CD14-positive monocyte (primary cell): ENCODE measurements at regions not wholly inside any gene's neighbourhood (a gene's known extent, or its start where the extent isn't known, plus 50 kb on each side); places are given as distances from the start of the nearest gene placed in this dataset.

ENCODE experiments used
- DNase-seq, 3 donors: peaks; one replicate each; pipeline ENCODE4 v3.0.0-alpha.2; 2011 to 2022
- H2AFZ ChIP-seq: 2 replicates; pipeline ENCODE4 v1.6.0; 2012; ENCODE audit warnings: mild to moderate bottlenecking, low read depth, low read length, inconsistent platforms; ENCODE audit not compliant: insufficient read depth, poor library complexity, severe bottlenecking
- H3K27ac ChIP-seq, 2 donors: 1 replicate in 1 of 2; 2 replicates in 1 of 2; pipeline ENCODE4 v1.5.1; 2012 to 2013; ENCODE audit warnings: low read length in 2 of 2, control low read depth in 1 of 2, inconsistent platforms in 1 of 2, low read depth in 1 of 2, mild to moderate bottlenecking in 1 of 2
- H3K27me3 ChIP-seq, 2 donors: one replicate each; pipeline versions ENCODE4 v1.6.0 to v1.6.1; 2011 to 2013; ENCODE audit warnings: low read length in 2 of 2; ENCODE audit not compliant: control insufficient read depth in 2 of 2, insufficient read depth in 2 of 2
- H3K36me3 ChIP-seq, 2 donors: replicated peaks in 1 of 2; 1 replicate in 1 of 2; 2 replicates in 1 of 2; pipeline versions ENCODE4 v1.5.1 to v1.6.1; 2012 to 2013; ENCODE audit warnings: low read length in 2 of 2, control low read depth in 1 of 2, inconsistent platforms in 1 of 2, mild to moderate bottlenecking in 1 of 2; ENCODE audit not compliant: insufficient read depth in 2 of 2, control insufficient read depth in 1 of 2
- H3K4me1 ChIP-seq, 2 donors: 1 replicate in 1 of 2; 2 replicates in 1 of 2; pipeline versions ENCODE4 v1.5.1 to v1.6.1; 2012 to 2013; ENCODE audit warnings: low read length in 2 of 2, control low read depth in 1 of 2, inconsistent platforms in 1 of 2, mild to moderate bottlenecking in 1 of 2, moderate library complexity in 1 of 2; ENCODE audit not compliant: insufficient read depth in 2 of 2, control insufficient read depth in 1 of 2
- H3K4me2 ChIP-seq: replicated peaks from 2 replicates; pipeline ENCODE3; 2012; ENCODE audit warnings: low read length, moderate library complexity, mild to moderate bottlenecking; ENCODE audit not compliant: poor library complexity, severe bottlenecking; ENCODE audit errors: extremely low read depth
- H3K4me3 ChIP-seq, 3 experiments: fragments of 200-600 bp in 1 of 3; sonication (generic) in 1 of 3; replicated peaks in 1 of 3; 1 replicate in 2 of 3; 2 replicates in 1 of 3; pipeline ENCODE4 v1.5.1; 2011 to 2013; ENCODE audit warnings: low read length in 3 of 3, mild to moderate bottlenecking in 3 of 3, control low read depth in 2 of 3, low read depth in 2 of 3, inconsistent platforms in 1 of 3, moderate library complexity in 1 of 3
- H3K79me2 ChIP-seq: 2 replicates; pipeline ENCODE4 v1.6.0; 2012; ENCODE audit warnings: mild to moderate bottlenecking, control low read depth, inconsistent platforms, low read length, moderate library complexity; ENCODE audit not compliant: insufficient read depth
- H3K9ac ChIP-seq: 2 replicates; pipeline ENCODE4 v1.6.0; 2017; ENCODE audit warnings: low read length, mild to moderate bottlenecking; ENCODE audit not compliant: insufficient read depth, poor library complexity, severe bottlenecking
- H3K9me3 ChIP-seq, 2 donors: replicated peaks in 1 of 2; 1 replicate in 1 of 2; 2 replicates in 1 of 2; pipeline versions ENCODE4 v1.5.1 to v1.6.1; 2012 to 2013; ENCODE audit warnings: low read length in 2 of 2, control low read depth in 1 of 2; ENCODE audit not compliant: control insufficient read depth in 1 of 2, insufficient read depth in 1 of 2
- H4K20me1 ChIP-seq: 2 replicates; pipeline ENCODE4 v1.6.0; 2012; ENCODE audit warnings: mild to moderate bottlenecking, low read length, control low read depth, moderate library complexity; ENCODE audit not compliant: insufficient read depth
- H3K27ac Mint-ChIP-seq, 7 donors: one replicate each; pipeline ENCODE4 v1.8.0; 2020; ENCODE audit warnings: mild to moderate bottlenecking in 7 of 7, mixed read lengths in 7 of 7, moderate library complexity in 6 of 7, inconsistent platforms in 2 of 7
- H3K27me3 Mint-ChIP-seq, 3 donors: one replicate each; pipeline ENCODE4 v1.8.0; 2021 to 2022; ENCODE audit warnings: low read depth in 3 of 3, mild to moderate bottlenecking in 3 of 3, mixed read lengths in 3 of 3, moderate library complexity in 3 of 3, inconsistent platforms in 1 of 3
- H3K36me3 Mint-ChIP-seq, 2 donors: one replicate each; pipeline ENCODE4 v1.8.0; 2020; ENCODE audit warnings: mixed read lengths in 2 of 2, inconsistent platforms in 1 of 2, mild to moderate bottlenecking in 1 of 2
- H3K4me1 Mint-ChIP-seq: one replicate; pipeline ENCODE4 v1.8.0; 2020; ENCODE audit warnings: mild to moderate bottlenecking, mixed read lengths
- H3K4me3 Mint-ChIP-seq, 2 donors: one replicate each; pipeline ENCODE4 v1.8.0; 2020; ENCODE audit warnings: mild to moderate bottlenecking in 2 of 2, mixed read lengths in 2 of 2, moderate library complexity in 1 of 2
- H3K9me3 Mint-ChIP-seq, 7 donors: one replicate each; pipeline ENCODE4 v1.8.0; 2020 to 2022; ENCODE audit warnings: mixed read lengths in 7 of 7, mild to moderate bottlenecking in 6 of 7, moderate library complexity in 6 of 7, inconsistent platforms in 2 of 7
- CTCF ChIP-seq: fragments of 200-600 bp; IDR thresholded peaks from one replicate; pipeline ENCODE4 v1.8.0; 2022; ENCODE audit warnings: antibody characterized with exemption, mild to moderate bottlenecking
- WGBS: methylation state at CpG from one replicate; pipeline ENCODE4 v1.1.5; 2013; ENCODE audit warnings: missing lambda C conversion rate; ENCODE audit not compliant: insufficient coverage; 5-methylcytosine and 5-hydroxymethylcytosine counted together
- intact Hi-C, 2 donors: fragments of 100-400 bp; cut with micrococcal nuclease; formaldehyde crosslinking; loops; one replicate each; pipeline versions ENCODE4 v1.15.0 to v1.15.1; 2023

GRCh38 chr13:18960637-18961227, 220.9 kb downstream of the TUBA3C start:
- no peak overlapping the region for H3K9ac ChIP-seq
- no peaks in the 10 kb centered on the region for H3K4me1 ChIP-seq
- peaks cover 80 to 89% of the 10 kb centered on the region in 2 donors for H3K9me3 ChIP-seq
- H3K36me3 Mint-ChIP-seq: no peaks in the 10 kb centered on the region
- peaks cover 23 to 76% (median 61%) of the 10 kb centered on the region in 7 donors for H3K9me3 Mint-ChIP-seq
- no peak overlapping the region for H3K27ac ChIP-seq
- no peaks in the 10 kb centered on the region for H3K36me3 ChIP-seq
- DNase-seq: no peak
- H3K27me3 ChIP-seq: no peaks in the 10 kb centered on the region
- H2AFZ ChIP-seq: no peak overlapping the region
- H3K27me3 Mint-ChIP-seq: peaks cover 0 to 4% (median 1%) of the 10 kb centered on the region in 3 donors
- H3K79me2 ChIP-seq: no peaks in the 10 kb centered on the region
- no peak overlapping the region for H3K4me3 Mint-ChIP-seq
- H4K20me1 ChIP-seq: no peaks in the 10 kb centered on the region
- H3K4me1 Mint-ChIP-seq: no peaks in the 10 kb centered on the region
- intact Hi-C loops: no loop called here
- H3K27ac Mint-ChIP-seq: no peak overlapping the region
- WGBS: 66% methylated on average over 5 of the region's 5 CpGs
- TF ChIP-seq CTCF: no peak
- no peak overlapping the region for H3K4me3 ChIP-seq
- no peak overlapping the region for H3K4me2 ChIP-seq

GRCh38 chr13:18959996-18960395, 221.6 kb downstream of the TUBA3C start:
- no peak for DNase-seq
- H3K4me2 ChIP-seq: no peak overlapping the region
- H3K27ac ChIP-seq: no peak overlapping the region
- H3K27me3 Mint-ChIP-seq: peaks cover 0 to 3% (median 1%) of the 10 kb centered on the region in 3 donors
- TF ChIP-seq CTCF: no peak
- intact Hi-C loops: no loop called here
- no peaks in the 10 kb centered on the region for H3K79me2 ChIP-seq
- H3K4me3 ChIP-seq: no peak overlapping the region
- whole genome bisulfite sequencing: 91% methylated on average over 6 of the region's 6 CpGs
- H3K4me1 ChIP-seq: no peaks in the 10 kb centered on the region
- H3K9me3 Mint-ChIP-seq: peaks cover 23 to 70% (median 62%) of the 10 kb centered on the region in 7 donors
- H3K27me3 ChIP-seq: no peaks in the 10 kb centered on the region
- no peaks in the 10 kb centered on the region for H3K36me3 ChIP-seq
- no peak overlapping the region for H3K4me3 Mint-ChIP-seq
- no peak overlapping the region for H2AFZ ChIP-seq
- no peaks in the 10 kb centered on the region for H4K20me1 ChIP-seq
- no peak overlapping the region for H3K27ac Mint-ChIP-seq
- H3K4me1 Mint-ChIP-seq: no peaks in the 10 kb centered on the region
- H3K9me3 ChIP-seq: peaks cover 79 to 84% of the 10 kb centered on the region in 2 donors
- H3K36me3 Mint-ChIP-seq: no peaks in the 10 kb centered on the region
- no peak overlapping the region for H3K9ac ChIP-seq
